Prostate gland (tissue), 2 donors: ENCODE measurements at regions not wholly inside any gene's neighbourhood (a gene's known extent, or its start where the extent isn't known, plus 50 kb on each side); places are given as distances from the start of the nearest gene placed in this dataset.

ENCODE experiments used
- DNase-seq: peaks from one replicate; pipeline ENCODE4 v3.0.0-alpha.2; 2019; ENCODE audit warnings: low spot score
- H3K27ac ChIP-seq, 2 donors: fragments of 200-600 bp; sonication (generic); 2 replicates each; pipeline ENCODE4 v1.5.1; 2017 to 2019
- H3K27me3 ChIP-seq: fragments of 200-600 bp; sonication (generic); replicated peaks from 2 replicates; pipeline ENCODE4 v1.5.1; 2019; ENCODE audit not compliant: insufficient read depth
- H3K36me3 ChIP-seq, 2 donors: fragments of 200-600 bp; sonication (generic); 1 replicate in 1 of 2; 2 replicates in 1 of 2; pipeline versions ENCODE4 v1.5.1 to v1.8.1; 2017 to 2019
- H3K4me1 ChIP-seq: fragments of 200-600 bp; sonication (generic); replicated peaks from 2 replicates; pipeline ENCODE4 v1.5.1; 2019
- H3K4me3 ChIP-seq, 2 donors: fragments of 200-600 bp; sonication (generic); 2 replicates each; pipeline ENCODE4 v1.5.1; 2017 to 2019
- H3K9me3 ChIP-seq: fragments of 200-600 bp; sonication (generic); 2 replicates; pipeline ENCODE4 v1.5.1; 2017
- POLR2A ChIP-seq: fragments of 450-650 bp; IDR thresholded peaks from one replicate; pipeline ENCODE4 v1.6.1; 2016; ENCODE audit warnings: antibody characterized with exemption, mild to moderate bottlenecking
- POLR2AphosphoS5 ChIP-seq: sonication (generic); formaldehyde crosslinking; IDR thresholded peaks from one replicate; pipeline ENCODE4 v1.6.1; 2017; ENCODE audit warnings: antibody characterized with exemption
- WGBS: methylation state at CpG from one replicate; pipeline ENCODE4 v1.1.5; 2018; 5-methylcytosine and 5-hydroxymethylcytosine counted together
- intact Hi-C: fragments of 100-400 bp; cut with DNase I; formaldehyde crosslinking; loops from one replicate; pipeline ENCODE4 v1.14.2; 2022
- TF ChIP-seq, protein P1 (sequence below), 4 experiments: fragments of 200-600 bp in 2 of 4; fragments of 450-650 bp in 2 of 4; sonication (generic) in 2 of 4; IDR thresholded peaks; 1 replicate in 3 of 4; 2 replicates in 1 of 4; pipeline ENCODE4 v1.5.1; 2016 to 2019; ENCODE audit warnings: antibody characterized with exemption in 4 of 4, mild to moderate bottlenecking in 2 of 4, moderate library complexity in 2 of 4

DNA sequence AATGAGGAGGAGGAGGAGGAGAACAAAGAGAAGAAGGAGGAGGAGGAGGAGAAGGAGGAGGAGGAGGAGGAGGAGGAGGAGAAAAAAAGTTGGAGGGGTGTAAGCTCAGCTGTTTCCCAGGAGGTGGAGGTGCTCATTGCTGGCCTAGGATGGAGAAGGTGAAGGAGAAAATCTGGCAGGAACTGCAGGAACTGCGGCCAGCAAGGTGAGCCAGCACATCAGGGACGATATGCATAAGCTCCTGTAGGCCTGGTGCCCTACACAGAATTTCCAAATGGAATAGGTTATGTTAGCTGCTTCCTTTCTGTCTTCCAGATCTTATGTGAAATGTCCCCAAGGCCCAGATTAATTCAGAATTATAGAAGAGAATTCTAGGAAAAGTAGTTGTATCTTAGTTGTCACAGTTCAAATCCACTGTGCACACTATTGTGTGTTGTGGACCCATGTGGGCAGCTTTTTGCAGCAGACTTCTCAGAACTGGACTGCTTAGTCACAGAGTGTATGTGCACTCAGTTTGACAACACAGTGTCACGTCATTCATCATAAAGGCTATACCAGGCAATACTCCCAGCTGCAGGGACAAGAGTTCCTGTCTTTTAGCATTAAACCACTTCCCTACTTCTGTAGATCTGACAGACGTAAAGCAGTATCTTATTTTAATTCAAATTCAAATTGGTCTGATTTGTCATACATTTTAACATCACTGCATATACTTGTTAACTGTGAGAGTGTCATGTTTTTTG lies 303.7 kb downstream of the HLX start:
- Histone ChIP-seq H3K27ac (no peak overlapping the region), H3K9me3 (no peaks in the 10 kb centered on the region), H3K36me3 (no peaks in the 10 kb centered on the region), H3K27me3 (no peaks in the 10 kb centered on the region), H3K4me3 (no peak overlapping the region), H3K4me1 (no peaks in the 10 kb centered on the region)
- DNase-seq = no peak
- WGBS = 91% methylated on average over 4 of the region's 4 CpGs
- TF ChIP-seq POLR2A (no peak), POLR2AphosphoS5 (no peak)
- TF ChIP-seq, protein P1, sequence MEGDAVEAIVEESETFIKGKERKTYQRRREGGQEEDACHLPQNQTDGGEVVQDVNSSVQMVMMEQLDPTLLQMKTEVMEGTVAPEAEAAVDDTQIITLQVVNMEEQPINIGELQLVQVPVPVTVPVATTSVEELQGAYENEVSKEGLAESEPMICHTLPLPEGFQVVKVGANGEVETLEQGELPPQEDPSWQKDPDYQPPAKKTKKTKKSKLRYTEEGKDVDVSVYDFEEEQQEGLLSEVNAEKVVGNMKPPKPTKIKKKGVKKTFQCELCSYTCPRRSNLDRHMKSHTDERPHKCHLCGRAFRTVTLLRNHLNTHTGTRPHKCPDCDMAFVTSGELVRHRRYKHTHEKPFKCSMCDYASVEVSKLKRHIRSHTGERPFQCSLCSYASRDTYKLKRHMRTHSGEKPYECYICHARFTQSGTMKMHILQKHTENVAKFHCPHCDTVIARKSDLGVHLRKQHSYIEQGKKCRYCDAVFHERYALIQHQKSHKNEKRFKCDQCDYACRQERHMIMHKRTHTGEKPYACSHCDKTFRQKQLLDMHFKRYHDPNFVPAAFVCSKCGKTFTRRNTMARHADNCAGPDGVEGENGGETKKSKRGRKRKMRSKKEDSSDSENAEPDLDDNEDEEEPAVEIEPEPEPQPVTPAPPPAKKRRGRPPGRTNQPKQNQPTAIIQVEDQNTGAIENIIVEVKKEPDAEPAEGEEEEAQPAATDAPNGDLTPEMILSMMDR (IDR thresholded peaks at IDR 0.05) = no peak
- intact Hi-C loops = no loop called here

DNA sequence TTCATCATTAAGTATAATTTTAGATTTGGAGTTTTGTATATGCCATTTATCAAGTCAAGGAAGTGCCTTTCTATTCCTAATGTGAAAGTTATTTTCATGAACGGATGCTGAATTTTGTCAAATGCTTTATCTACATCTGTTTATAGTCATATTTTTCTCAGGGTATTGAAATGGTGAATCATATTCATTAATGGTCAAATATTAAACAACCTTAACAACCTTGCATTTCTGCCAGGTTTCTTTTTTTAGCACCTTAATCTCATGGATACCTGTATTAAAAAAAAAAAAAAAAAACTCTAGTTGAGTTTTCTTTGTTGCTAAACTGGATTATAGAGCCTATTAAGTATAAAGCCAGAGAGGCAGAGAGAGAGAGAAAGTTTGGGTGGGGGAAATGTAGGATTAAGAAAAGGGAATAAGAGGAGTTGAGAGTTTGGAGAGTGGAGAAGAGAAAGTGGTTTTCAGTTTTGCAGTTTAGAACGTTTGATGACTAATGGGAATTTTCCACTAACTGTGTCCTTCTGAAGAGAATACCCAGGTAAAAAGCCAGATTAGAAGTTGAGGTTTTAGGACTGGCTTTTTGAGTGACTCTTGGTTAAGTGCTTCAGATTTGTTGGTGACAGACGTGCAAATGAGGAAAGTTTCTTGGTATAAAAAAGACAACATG lies 305.0 kb downstream of the HLX start:
- no peaks in the 10 kb centered on the region for H3K9me3 ChIP-seq
- no peak for TF ChIP-seq POLR2A
- TF ChIP-seq POLR2AphosphoS5 = no peak
- TF ChIP-seq, protein P1 (IDR thresholded peaks at IDR 0.05) = no peak
- no peak overlapping the region for H3K4me3 ChIP-seq
- H3K36me3 ChIP-seq = no peaks in the 10 kb centered on the region
- 64% methylated on average over 3 of the region's 3 CpGs for WGBS
- H3K27ac ChIP-seq = no peak overlapping the region
- DNase-seq = no peak
- no peaks in the 10 kb centered on the region for H3K4me1 ChIP-seq
- intact Hi-C loops = no loop called here
- H3K27me3 ChIP-seq = no peaks in the 10 kb centered on the region

DNA sequence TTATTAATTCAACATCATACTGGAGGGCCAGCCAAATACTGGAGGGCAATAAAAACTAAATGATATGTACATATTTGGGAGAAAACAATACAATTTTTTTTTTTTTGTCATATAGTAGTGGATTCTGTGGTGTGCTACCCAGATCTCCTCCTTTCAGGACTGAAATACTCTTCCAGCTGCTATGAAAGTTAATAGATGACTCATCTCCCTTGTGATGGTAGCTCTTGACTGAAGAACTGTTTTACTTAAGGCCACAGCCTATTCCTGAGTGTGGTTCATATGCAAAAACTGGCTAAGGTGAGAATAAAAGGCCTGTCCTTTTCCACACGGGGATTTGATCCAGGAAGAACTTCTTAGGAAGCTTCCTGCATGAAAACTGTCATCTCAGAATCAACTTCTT lies 307.9 kb downstream of the HLX start:
- Histone ChIP-seq H3K9me3 (no peaks in the 10 kb centered on the region), H3K27me3 (no peaks in the 10 kb centered on the region), H3K4me3 (no peak overlapping the region), H3K36me3 (no peaks in the 10 kb centered on the region), H3K27ac (no peak overlapping the region), H3K4me1 (no peaks in the 10 kb centered on the region)
- 70% methylated on average over 1 of the region's 1 CpG for WGBS
- no peak for DNase-seq
- intact Hi-C loops = no loop called here
- TF ChIP-seq, protein P1 (IDR thresholded peaks at IDR 0.05) = no peak
- TF ChIP-seq POLR2A = no peak
- no peak for TF ChIP-seq POLR2AphosphoS5

DNA sequence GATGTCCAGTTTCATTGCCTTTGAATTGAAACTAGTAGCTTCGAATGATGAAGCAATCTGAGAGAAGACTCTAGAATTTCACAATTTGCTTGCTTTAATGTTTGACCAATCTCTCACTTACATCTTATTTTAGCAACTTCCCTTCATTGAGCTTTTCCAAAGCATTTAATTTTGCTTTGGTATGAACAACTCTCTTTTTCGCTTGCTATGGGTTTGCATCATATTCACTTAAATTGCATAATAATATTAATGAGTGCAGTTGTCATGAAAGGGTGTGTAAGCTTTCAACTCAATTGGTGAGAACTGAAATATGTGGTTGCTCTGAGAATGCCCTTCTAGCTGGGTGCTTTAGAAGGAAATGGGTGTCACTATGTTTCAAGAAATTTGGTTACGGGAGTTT lies 309.2 kb downstream of the HLX start:
- Histone ChIP-seq H3K36me3 (no peaks in the 10 kb centered on the region), H3K27ac (no peak overlapping the region), H3K4me3 (no peak overlapping the region), H3K9me3 (no peaks in the 10 kb centered on the region), H3K4me1 (no peaks in the 10 kb centered on the region), H3K27me3 (no peaks in the 10 kb centered on the region)
- no peak for DNase-seq
- 91% methylated on average over 3 of the region's 3 CpGs for WGBS
- TF ChIP-seq POLR2AphosphoS5 = no peak
- intact Hi-C loops = no loop called here

DNA sequence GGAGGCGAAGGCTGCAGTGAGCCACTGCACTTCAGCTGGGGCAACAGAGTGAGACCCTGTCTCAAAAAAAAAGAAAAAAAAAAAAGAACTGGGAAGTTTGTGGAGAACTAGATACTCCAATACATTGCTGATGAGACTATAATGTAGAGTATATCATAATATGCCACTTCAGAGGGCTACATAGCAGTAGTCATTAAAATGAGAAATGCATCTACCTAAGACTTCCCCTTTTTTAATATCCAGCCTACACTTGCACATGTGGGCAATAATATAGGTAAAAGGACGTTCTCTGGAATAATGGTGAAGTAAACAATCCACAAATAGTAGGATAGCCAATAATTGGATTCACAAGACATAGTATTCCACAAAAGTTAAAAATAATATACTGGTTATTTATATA lies 311.0 kb downstream of the HLX start:
- 72% methylated on average over 2 of the region's 2 CpGs for WGBS
- no peaks in the 10 kb centered on the region for H3K36me3 ChIP-seq
- no peaks in the 10 kb centered on the region for H3K4me1 ChIP-seq
- H3K9me3 ChIP-seq = no peaks in the 10 kb centered on the region
- no peak for DNase-seq
- H3K4me3 ChIP-seq = no peak overlapping the region
- H3K27me3 ChIP-seq = no peaks in the 10 kb centered on the region
- no peak overlapping the region for H3K27ac ChIP-seq
- TF ChIP-seq, protein P1 (IDR thresholded peaks at IDR 0.05) = no peak
- TF ChIP-seq POLR2AphosphoS5 = no peak
- TF ChIP-seq POLR2A = no peak
- intact Hi-C loops = no loop called here
